ENCODE measurements at regions not wholly inside any gene's neighbourhood (a gene's known extent, or its start where the extent isn't known, plus 50 kb on each side); places are given as distances from the start of the nearest gene placed in this dataset.

DNA sequence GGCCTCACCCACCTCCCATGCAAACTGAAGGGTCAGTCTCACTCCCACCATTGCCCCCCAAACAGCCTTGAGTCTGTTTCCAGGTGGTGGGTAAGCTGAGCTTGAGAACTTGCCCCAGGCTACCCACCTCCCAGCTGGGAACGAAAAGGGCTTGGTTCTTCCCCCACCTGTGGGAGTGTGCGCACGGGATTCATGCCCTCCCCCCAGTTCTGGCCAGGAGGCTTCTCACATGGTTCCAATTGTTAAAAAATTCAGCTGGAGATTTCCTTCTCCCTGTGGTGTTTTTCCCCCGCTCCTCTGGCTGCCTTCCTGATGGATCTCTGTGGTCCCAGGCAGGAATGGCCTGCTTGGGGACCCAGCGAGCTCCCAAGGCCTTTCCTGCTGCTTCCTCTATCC, 81.8 kb upstream of the C21orf91 start:
- H3K27ac ChIP-seq (ENCODE audit: low read depth in 1 of 2, low read length in 1 of 2), result no peak overlapping the region
- no peak overlapping the region for H3K4me3 ChIP-seq
- H3K4me1 ChIP-seq (ENCODE audit: control insufficient read depth in 5 of 5, insufficient read depth in 5 of 5, low read length in 5 of 5), result peaks cover 0 to 9% (median 0%) of the 10 kb centered on the region in 5 donors
- WGBS, 2 donors, result 86 to 94% methylated on average over 5 of the region's 5 CpGs
- DNase-seq (no peak), ATAC-seq (ENCODE audit: insufficient read depth, low FRiP score) (no peak)
- H3K9ac ChIP-seq (ENCODE audit: insufficient read depth in 1 of 2, low read length in 2 of 2), result no peak overlapping the region
- H3K36me3 ChIP-seq (ENCODE audit: control insufficient read depth in 4 of 4, insufficient read depth in 4 of 4, low read length in 4 of 4), result no peaks in the 10 kb centered on the region
- H3K27me3 ChIP-seq (ENCODE audit: control insufficient read depth in 3 of 3, insufficient read depth in 3 of 3, low read length in 2 of 3), result no peaks in the 10 kb centered on the region
- TF ChIP-seq, protein P1, sequence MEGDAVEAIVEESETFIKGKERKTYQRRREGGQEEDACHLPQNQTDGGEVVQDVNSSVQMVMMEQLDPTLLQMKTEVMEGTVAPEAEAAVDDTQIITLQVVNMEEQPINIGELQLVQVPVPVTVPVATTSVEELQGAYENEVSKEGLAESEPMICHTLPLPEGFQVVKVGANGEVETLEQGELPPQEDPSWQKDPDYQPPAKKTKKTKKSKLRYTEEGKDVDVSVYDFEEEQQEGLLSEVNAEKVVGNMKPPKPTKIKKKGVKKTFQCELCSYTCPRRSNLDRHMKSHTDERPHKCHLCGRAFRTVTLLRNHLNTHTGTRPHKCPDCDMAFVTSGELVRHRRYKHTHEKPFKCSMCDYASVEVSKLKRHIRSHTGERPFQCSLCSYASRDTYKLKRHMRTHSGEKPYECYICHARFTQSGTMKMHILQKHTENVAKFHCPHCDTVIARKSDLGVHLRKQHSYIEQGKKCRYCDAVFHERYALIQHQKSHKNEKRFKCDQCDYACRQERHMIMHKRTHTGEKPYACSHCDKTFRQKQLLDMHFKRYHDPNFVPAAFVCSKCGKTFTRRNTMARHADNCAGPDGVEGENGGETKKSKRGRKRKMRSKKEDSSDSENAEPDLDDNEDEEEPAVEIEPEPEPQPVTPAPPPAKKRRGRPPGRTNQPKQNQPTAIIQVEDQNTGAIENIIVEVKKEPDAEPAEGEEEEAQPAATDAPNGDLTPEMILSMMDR (IDR thresholded peaks at IDR 0.05; ENCODE audit: control extremely low read depth, extremely low read depth), result no peak
- H3K9me3 ChIP-seq (ENCODE audit: control insufficient read depth in 4 of 4, insufficient read depth in 3 of 4, low read length in 3 of 4), result no peaks in the 10 kb centered on the region

DNA sequence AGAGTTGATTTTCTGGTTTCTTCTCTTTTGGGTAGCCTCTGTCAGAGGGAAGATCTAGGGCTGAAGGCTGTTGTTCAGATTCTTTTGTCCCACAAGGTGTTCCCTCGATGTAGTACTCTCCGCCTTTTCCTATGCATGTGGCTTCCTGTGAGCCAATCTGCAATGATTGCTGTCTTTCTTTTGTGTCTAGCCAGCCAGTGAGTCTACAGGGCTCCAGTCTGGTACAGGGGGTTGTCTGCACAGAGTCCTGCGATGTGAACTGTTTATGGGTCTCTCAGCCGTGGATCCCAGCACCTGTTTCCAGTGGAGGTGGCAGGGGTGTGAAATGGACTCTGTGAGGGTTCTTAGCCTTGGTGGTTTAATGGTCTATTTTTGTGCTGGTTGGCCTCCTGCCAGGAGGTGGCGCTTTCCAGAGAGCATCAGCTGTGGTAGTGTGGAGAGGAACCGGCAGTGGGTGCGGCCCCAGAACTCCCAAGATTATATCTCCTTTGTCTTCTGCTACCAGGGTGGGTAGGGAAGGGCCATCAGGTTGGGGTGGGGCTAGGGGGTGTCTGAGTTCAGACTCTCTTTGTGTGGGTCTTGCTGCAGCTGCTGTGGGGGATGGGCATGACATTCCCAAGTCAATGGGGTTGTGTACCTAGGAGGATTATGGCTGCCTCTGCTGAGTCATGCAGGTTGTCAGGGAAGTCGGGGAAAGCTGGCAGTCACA, 81.3 kb upstream of the C21orf91 start:
- Histone ChIP-seq H3K27me3 (ENCODE audit: control insufficient read depth in 3 of 3, insufficient read depth in 3 of 3, low read length in 2 of 3) (no peaks in the 10 kb centered on the region), H3K27ac (ENCODE audit: low read depth in 1 of 2, low read length in 1 of 2) (no peak overlapping the region), H3K9me3 (ENCODE audit: control insufficient read depth in 4 of 4, insufficient read depth in 3 of 4, low read length in 3 of 4) (no peaks in the 10 kb centered on the region), H3K4me1 (ENCODE audit: control insufficient read depth in 5 of 5, insufficient read depth in 5 of 5, low read length in 5 of 5) (peaks cover 0 to 9% (median 0%) of the 10 kb centered on the region in 5 donors), H3K36me3 (ENCODE audit: control insufficient read depth in 4 of 4, insufficient read depth in 4 of 4, low read length in 4 of 4) (no peaks in the 10 kb centered on the region), H3K4me3 (no peak overlapping the region), H3K9ac (ENCODE audit: insufficient read depth in 1 of 2, low read length in 2 of 2) (no peak overlapping the region)
- ATAC-seq (ENCODE audit: insufficient read depth, low FRiP score) (no peak), DNase-seq (no peak)
- TF ChIP-seq, protein P1 (IDR thresholded peaks at IDR 0.05; ENCODE audit: control extremely low read depth, extremely low read depth), result no peak
- WGBS, 2 donors, result 73 to 80% methylated on average over 8 of the region's 8 CpGs

DNA sequence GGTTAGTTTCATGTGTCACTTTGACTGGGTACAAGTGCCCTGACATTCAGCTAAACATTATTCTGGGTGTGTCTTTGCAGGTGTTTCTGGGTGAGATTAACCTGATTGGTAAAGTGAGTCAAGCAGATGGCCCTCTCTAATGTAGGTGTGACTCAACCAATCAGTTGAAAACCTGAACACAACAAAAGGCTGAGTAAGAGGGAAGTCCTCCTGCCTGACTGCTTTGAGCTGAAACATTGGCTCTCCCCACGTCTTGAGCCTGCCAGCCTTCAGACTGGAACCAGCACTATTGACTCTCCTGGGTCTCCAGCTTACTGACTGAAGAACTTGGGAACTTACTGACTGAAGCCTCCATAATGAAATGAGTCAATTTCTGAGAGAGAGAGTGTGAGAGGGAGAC, 70.0 kb upstream of the C21orf91 start:
- Histone ChIP-seq H3K27ac (ENCODE audit: low read depth in 1 of 2, low read length in 1 of 2) (no peak overlapping the region), H3K36me3 (ENCODE audit: control insufficient read depth in 4 of 4, insufficient read depth in 4 of 4, low read length in 4 of 4) (no peaks in the 10 kb centered on the region), H3K9me3 (ENCODE audit: control insufficient read depth in 4 of 4, insufficient read depth in 3 of 4, low read length in 3 of 4) (no peaks in the 10 kb centered on the region)

More for the DNA sequence above, 70.0 kb upstream of the C21orf91 start:
- Histone ChIP-seq H3K27me3 (ENCODE audit: control insufficient read depth in 3 of 3, insufficient read depth in 3 of 3, low read length in 2 of 3) (no peaks in the 10 kb centered on the region), H3K4me3 (no peak overlapping the region), H3K9ac (ENCODE audit: insufficient read depth in 1 of 2, low read length in 2 of 2) (no peak overlapping the region), H3K4me1 (ENCODE audit: control insufficient read depth in 5 of 5, insufficient read depth in 5 of 5, low read length in 5 of 5) (no peaks in the 10 kb centered on the region)
- no peak for ATAC-seq (ENCODE audit: insufficient read depth, low FRiP score)
- no peak for DNase-seq
- 86 to 95% methylated on average over 1 of the region's 1 CpG for WGBS, 2 donors
- TF ChIP-seq, protein P1 (IDR thresholded peaks at IDR 0.05; ENCODE audit: control extremely low read depth, extremely low read depth), result no peak
